Sigmoid colon (tissue), 4 donors: ENCODE measurements at regions not wholly inside any gene's neighbourhood (a gene's known extent, or its start where the extent isn't known, plus 50 kb on each side); places are given as distances from the start of the nearest gene placed in this dataset.

Experiments used
- EP300 ChIP-seq, 4 donors: sonication (generic); formaldehyde crosslinking; IDR thresholded peaks; one replicate each; pipeline ENCODE4 v1.6.1; 2017; ENCODE audit warnings: antibody characterized with exemption in 4 of 4
- POLR2A ChIP-seq, 2 donors: fragments of 450-650 bp; IDR thresholded peaks; one replicate each; pipeline ENCODE4 v1.6.1; 2016; ENCODE audit warnings: antibody characterized with exemption in 2 of 2, mild to moderate bottlenecking in 2 of 2, moderate library complexity in 2 of 2
- POLR2AphosphoS5 ChIP-seq, 4 donors: sonication (generic); formaldehyde crosslinking; IDR thresholded peaks; one replicate each; pipeline ENCODE4 v1.6.1; 2017; ENCODE audit warnings: antibody characterized with exemption in 4 of 4
- TF ChIP-seq, protein P1 (sequence below), 4 experiments: fragments of 450-650 bp in 3 of 4; fragments of 200-600 bp in 1 of 4; IDR thresholded peaks; one replicate each; pipeline ENCODE4 v1.5.1; 2016 to 2019; ENCODE audit warnings: antibody characterized with exemption in 4 of 4, mild to moderate bottlenecking in 3 of 4, moderate library complexity in 2 of 4

DNA sequence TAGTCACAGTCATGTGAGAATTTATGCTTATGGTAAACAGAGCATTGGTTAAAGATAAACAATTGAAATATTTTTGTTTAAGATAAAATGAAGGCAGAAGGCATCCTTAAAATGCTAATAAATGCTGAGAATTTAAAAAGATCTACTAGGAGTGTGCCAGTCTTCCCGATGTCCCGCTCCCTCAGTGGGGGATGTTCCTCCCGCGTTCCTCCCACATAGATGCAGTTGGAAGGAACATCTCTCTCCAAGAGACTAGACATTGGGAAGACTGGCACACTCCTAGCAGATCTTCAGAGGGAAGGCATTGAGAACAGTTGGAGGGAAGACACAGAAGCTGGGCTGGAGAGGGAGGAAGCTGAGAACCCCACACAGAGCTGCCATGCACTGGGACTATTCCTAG lies 203.3 kb downstream of the EDN1 start:
- TF ChIP-seq, protein P1, sequence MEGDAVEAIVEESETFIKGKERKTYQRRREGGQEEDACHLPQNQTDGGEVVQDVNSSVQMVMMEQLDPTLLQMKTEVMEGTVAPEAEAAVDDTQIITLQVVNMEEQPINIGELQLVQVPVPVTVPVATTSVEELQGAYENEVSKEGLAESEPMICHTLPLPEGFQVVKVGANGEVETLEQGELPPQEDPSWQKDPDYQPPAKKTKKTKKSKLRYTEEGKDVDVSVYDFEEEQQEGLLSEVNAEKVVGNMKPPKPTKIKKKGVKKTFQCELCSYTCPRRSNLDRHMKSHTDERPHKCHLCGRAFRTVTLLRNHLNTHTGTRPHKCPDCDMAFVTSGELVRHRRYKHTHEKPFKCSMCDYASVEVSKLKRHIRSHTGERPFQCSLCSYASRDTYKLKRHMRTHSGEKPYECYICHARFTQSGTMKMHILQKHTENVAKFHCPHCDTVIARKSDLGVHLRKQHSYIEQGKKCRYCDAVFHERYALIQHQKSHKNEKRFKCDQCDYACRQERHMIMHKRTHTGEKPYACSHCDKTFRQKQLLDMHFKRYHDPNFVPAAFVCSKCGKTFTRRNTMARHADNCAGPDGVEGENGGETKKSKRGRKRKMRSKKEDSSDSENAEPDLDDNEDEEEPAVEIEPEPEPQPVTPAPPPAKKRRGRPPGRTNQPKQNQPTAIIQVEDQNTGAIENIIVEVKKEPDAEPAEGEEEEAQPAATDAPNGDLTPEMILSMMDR (IDR thresholded peaks at IDR 0.05): no peak
- no peak for TF ChIP-seq POLR2AphosphoS5 (IDR thresholded peaks at IDR 0.05)
- no peak for TF ChIP-seq POLR2A (IDR thresholded peaks at IDR 0.05)
- no peak for TF ChIP-seq EP300 (IDR thresholded peaks at IDR 0.05)
